H1 (cell line): ENCODE measurements at regions not wholly inside any gene's neighbourhood (a gene's known extent, or its start where the extent isn't known, plus 50 kb on each side); places are given as distances from the start of the nearest gene placed in this dataset.

Experiments used
- CTCF ChIA-PET: fragments of 300-600 bp; sonication (Branson Sonifier 250); formaldehyde crosslinking; loops from one replicate; lab custom pipeline; 2021; ENCODE audit not compliant: partially characterized antibody; lab: Charles Lee
- POLR2A ChIA-PET: fragments of 300-600 bp; sonication (Branson Sonifier 250); formaldehyde crosslinking; loops from one replicate; lab custom pipeline; 2021; ENCODE audit warnings: inconsistent platforms; ENCODE audit not compliant: partially characterized antibody; lab: Charles Lee
- DNase-seq, 2 experiments: peaks; one replicate each; pipeline versions ENCODE4 v3.0.0 to v3.0.0-alpha.2; 2010 to 2022; ENCODE audit warnings: low spot score in 2 of 2, low read depth in 1 of 2, mixed read lengths in 1 of 2
- FAIRE-seq: peaks from 2 replicates; lab custom pipeline; 2011; peaks lifted over from hg19 to GRCh38; lab: Jason Lieb, UNC
- H2AFZ ChIP-seq: 2 replicates; pipeline ENCODE4 v1.8.1; 2012; ENCODE audit warnings: low read length, inconsistent platforms
- H2AK5ac ChIP-seq: 2 replicates; pipeline ENCODE4 v1.6.1; 2013; ENCODE audit warnings: low read depth, low read length
- H2BK120ac ChIP-seq: replicated peaks from 2 replicates; pipeline ENCODE3; 2013; ENCODE audit warnings: low read depth, low read length, inconsistent platforms
- H2BK12ac ChIP-seq: 2 replicates; pipeline ENCODE4 v1.6.1; 2013; ENCODE audit warnings: low read depth, low read length
- H2BK15ac ChIP-seq: 2 replicates; pipeline ENCODE4 v1.6.1; 2013; ENCODE audit warnings: low read length
- H2BK20ac ChIP-seq: 2 replicates; pipeline ENCODE4 v1.6.1; 2013; ENCODE audit warnings: low read length
- H2BK5ac ChIP-seq: 2 replicates; pipeline ENCODE4 v1.6.1; 2013; ENCODE audit warnings: low read depth, low read length
- H3K14ac ChIP-seq: 2 replicates; pipeline ENCODE4 v1.6.1; 2013; ENCODE audit warnings: inconsistent platforms; ENCODE audit not compliant: insufficient read length
- H3K18ac ChIP-seq: 2 replicates; pipeline ENCODE4 v1.6.1; 2013; ENCODE audit warnings: low read length; ENCODE audit errors: extremely low read depth
- H3K23ac ChIP-seq: 2 replicates; pipeline ENCODE4 v1.6.1; 2013; ENCODE audit warnings: inconsistent platforms; ENCODE audit not compliant: insufficient read length
- H3K23me2 ChIP-seq: 2 replicates; pipeline ENCODE4 v1.6.1; 2013; ENCODE audit warnings: low read depth, low read length
- H3K27ac ChIP-seq: 2 replicates; pipeline ENCODE4 v1.6.1; 2011; ENCODE audit warnings: low read depth, low read length, inconsistent platforms
- H3K27me3 ChIP-seq, 4 experiments: replicated peaks in 1 of 4; 1 replicate in 1 of 4; 2 replicates in 3 of 4; pipeline versions ENCODE4 v1.6.1 to v1.8.1; 2011 to 2013; ENCODE audit warnings: low read length in 3 of 4, mild to moderate bottlenecking in 3 of 4, inconsistent platforms in 2 of 4, mixed read lengths in 2 of 4, moderate library complexity in 1 of 4; ENCODE audit not compliant: control insufficient read depth in 3 of 4, insufficient read depth in 3 of 4; ENCODE audit errors: extremely low read depth in 1 of 4
- H3K36me3 ChIP-seq, 4 experiments: 2 replicates each; pipeline versions ENCODE4 v1.6.1 to v1.8.1; 2011 to 2013; ENCODE audit warnings: mild to moderate bottlenecking in 4 of 4, low read length in 3 of 4, moderate library complexity in 2 of 4, control low read depth in 1 of 4, inconsistent platforms in 1 of 4; ENCODE audit not compliant: insufficient read depth in 4 of 4, control insufficient read depth in 2 of 4
- H3K4ac ChIP-seq: replicated peaks from 2 replicates; pipeline ENCODE3; 2013; ENCODE audit warnings: low read length, low read depth, mixed read lengths, inconsistent platforms; ENCODE audit not compliant: insufficient read length
- H3K4me1 ChIP-seq, 4 experiments: replicated peaks in 1 of 4; 1 replicate in 1 of 4; 2 replicates in 3 of 4; pipeline versions ENCODE4 v1.6.1 to v1.8.1; 2011 to 2013; ENCODE audit warnings: low read length in 3 of 4, inconsistent platforms in 2 of 4, mixed read lengths in 1 of 4; ENCODE audit not compliant: insufficient read depth in 4 of 4, control insufficient read depth in 3 of 4
- H3K4me2 ChIP-seq, 2 experiments: 2 replicates each; pipeline versions ENCODE4 v1.6.1 to v1.8.1; 2011 to 2013; ENCODE audit warnings: low read depth in 2 of 2, low read length in 2 of 2, control low read depth in 1 of 2, inconsistent platforms in 1 of 2, mild to moderate bottlenecking in 1 of 2; ENCODE audit not compliant: insufficient read depth in 1 of 2
- H3K4me3 ChIP-seq, 4 experiments: fragments of 200-600, 300-600 bp in 1 of 4; sonication (generic), shearing (Covaris generic), sonication (Bioruptor Twin) in 1 of 4; 2 replicates each; pipeline versions ENCODE4 v1.5.1 to v1.8.1; 2011 to 2016; ENCODE audit warnings: low read length in 4 of 4, low read depth in 3 of 4, control low read depth in 2 of 4, inconsistent platforms in 2 of 4, mild to moderate bottlenecking in 2 of 4, mixed read lengths in 1 of 4, moderate library complexity in 1 of 4; ENCODE audit not compliant: insufficient read depth in 2 of 4; ENCODE audit errors: extremely low read depth in 1 of 4
- H3K56ac ChIP-seq: replicated peaks from 2 replicates; pipeline ENCODE3; 2013; ENCODE audit warnings: low read depth, mild to moderate bottlenecking, mixed read lengths, low read length, inconsistent platforms; ENCODE audit not compliant: insufficient read length
- H3K79me1 ChIP-seq: 2 replicates; pipeline ENCODE4 v1.6.1; 2013; ENCODE audit warnings: low read depth, low read length, control low read depth
- H3K79me2 ChIP-seq, 2 experiments: 2 replicates each; pipeline versions ENCODE4 v1.6.1 to v1.8.1; 2012 to 2013; ENCODE audit warnings: low read length in 2 of 2, mild to moderate bottlenecking in 2 of 2, inconsistent platforms in 1 of 2; ENCODE audit not compliant: insufficient read depth in 2 of 2, control insufficient read depth in 1 of 2
- H3K9ac ChIP-seq, 4 experiments: replicated peaks in 1 of 4; 1 replicate in 1 of 4; 2 replicates in 3 of 4; pipeline versions ENCODE4 v1.6.1 to v1.8.1; 2011 to 2013; ENCODE audit warnings: low read depth in 3 of 4, low read length in 3 of 4, control low read depth in 2 of 4, mild to moderate bottlenecking in 2 of 4, moderate library complexity in 2 of 4, inconsistent platforms in 1 of 4; ENCODE audit errors: extremely low read depth in 1 of 4
- H3K9me3 ChIP-seq, 2 experiments: 2 replicates each; pipeline versions ENCODE4 v1.6.1 to v1.8.1; 2012 to 2013; ENCODE audit warnings: mild to moderate bottlenecking in 2 of 2, moderate library complexity in 2 of 2, control low read depth in 1 of 2, inconsistent platforms in 1 of 2, low read depth in 1 of 2, low read length in 1 of 2, mixed read lengths in 1 of 2; ENCODE audit not compliant: insufficient read depth in 2 of 2
- H4K20me1 ChIP-seq, 2 experiments: replicated peaks in 1 of 2; 2 replicates each; pipeline versions ENCODE3 to v1.8.1; 2011 to 2013; ENCODE audit warnings: inconsistent platforms in 2 of 2, low read length in 2 of 2, mild to moderate bottlenecking in 1 of 2; ENCODE audit not compliant: insufficient read depth in 2 of 2, control insufficient read depth in 1 of 2
- H4K5ac ChIP-seq: 2 replicates; pipeline ENCODE4 v1.6.1; 2013; ENCODE audit warnings: low read length, low read depth, mixed read lengths, inconsistent platforms; ENCODE audit not compliant: insufficient read length
- H4K8ac ChIP-seq: 2 replicates; pipeline ENCODE4 v1.8.0; 2013; ENCODE audit warnings: mild to moderate bottlenecking, moderate library complexity, low read length, inconsistent platforms; ENCODE audit not compliant: insufficient read depth; ENCODE audit errors: extremely low read depth
- H4K91ac ChIP-seq: replicated peaks from 2 replicates; pipeline ENCODE3; 2013; ENCODE audit warnings: low read length, mixed read lengths, inconsistent platforms; ENCODE audit not compliant: insufficient read length
- CEBPB ChIP-seq: IDR thresholded peaks from 2 replicates; pipeline ENCODE4 v1.6.1; 2012; ENCODE audit warnings: low read depth, low read length
- SIRT6 ChIP-seq: IDR thresholded peaks from one replicate; pipeline ENCODE4 v1.7.1; 2012; ENCODE audit warnings: low read length, inconsistent platforms
- TBP ChIP-seq: IDR thresholded peaks from 2 replicates; pipeline ENCODE4 v1.6.1; 2011; ENCODE audit warnings: low read depth, low read length, improper control_type of control experiment
- WGBS, 2 experiments: shearing (Covaris generic) in 1 of 2; methylation state at CpG; one replicate each; pipeline versions ENCODE4 v1.1.6 to v1.1.7; 2013 to 2015; ENCODE audit warnings: low lambda C conversion rate in 2 of 2, mixed read lengths in 2 of 2, inconsistent platforms in 1 of 2, low coverage in 1 of 2, missing lambda C conversion rate in 1 of 2; ENCODE audit not compliant: insufficient replicate concordance in 2 of 2, insufficient coverage in 1 of 2, insufficient read length in 1 of 2; ENCODE audit errors: extremely low coverage in 1 of 2, missing lambda C conversion rate in 1 of 2; 5-methylcytosine and 5-hydroxymethylcytosine counted together
- TF ChIP-seq, protein P1 (sequence below): IDR thresholded peaks from 2 replicates; pipeline ENCODE4 v1.6.1; 2012; ENCODE audit warnings: inconsistent platforms

- Histone ChIP-seq H3K4me3 (no peak overlapping the region), H2BK12ac (peak overlapping the region; percentile 9; the same call in 1 of the 2 replicates), H2AK5ac (no peak overlapping the region; the same call in 1 of the 2 replicates), H3K79me2 (no peaks in the 10 kb centered on the region), H3K14ac (no peak overlapping the region), H2BK15ac (peak overlapping the region; percentile 61; the same call in 1 of the 2 replicates), H2BK5ac (no peak overlapping the region), H4K5ac (no peak overlapping the region), H2AFZ (no peak overlapping the region), H4K8ac (no peak overlapping the region), H3K56ac (no peak overlapping the region), H3K18ac (no peak overlapping the region), H2BK20ac (0 out of 2 replicates have a peak overlapping the region, but pooled peaks have one; percentile 61), H4K91ac (no peak overlapping the region), H3K4me2 (no peak overlapping the region), H3K4me1 (no peaks in the 10 kb centered on the region; a peak in 1 of 7 replicates), H3K4ac (no peak overlapping the region), H3K23me2 (peaks cover 6% of the 10 kb centered on the region; the same call in 1 of the 2 replicates), H3K9ac (no peak overlapping the region), H3K27ac (no peak overlapping the region), H3K23ac (no peak overlapping the region), H2BK120ac (no peak overlapping the region), H3K27me3 (no peaks in the 10 kb centered on the region), H3K9me3 (no peaks in the 10 kb centered on the region), H3K79me1 (no peaks in the 10 kb centered on the region), H4K20me1 (peaks cover 0 to 4% of the 10 kb centered on the region in 2 experiments), H3K36me3 (no peaks in the 10 kb centered on the region)
- DNase-seq (no peak), FAIRE-seq (no peak)
- WGBS, 2 experiments = 90% methylated on average over 8 of the region's 8 CpGs; no CpG with 5 or more reads in 1 of the 2 experiments
- TF ChIP-seq, protein P1, sequence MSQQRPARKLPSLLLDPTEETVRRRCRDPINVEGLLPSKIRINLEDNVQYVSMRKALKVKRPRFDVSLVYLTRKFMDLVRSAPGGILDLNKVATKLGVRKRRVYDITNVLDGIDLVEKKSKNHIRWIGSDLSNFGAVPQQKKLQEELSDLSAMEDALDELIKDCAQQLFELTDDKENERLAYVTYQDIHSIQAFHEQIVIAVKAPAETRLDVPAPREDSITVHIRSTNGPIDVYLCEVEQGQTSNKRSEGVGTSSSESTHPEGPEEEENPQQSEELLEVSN = no peak
- no peak for TF ChIP-seq CEBPB
- no peak for TF ChIP-seq SIRT6
- TF ChIP-seq TBP = no peak
- ChIA-PET CTCF (interaction anchor here (0.8 to 1.1 kb wide), 2 partner anchors 107 to 122 kb away, joined by 3 read pairs; no protein-coding TSS in a partner anchor), POLR2A (no interaction called here)
Measured at GRCh38 chr20:56759741-56760278, 130.7 kb downstream of the TFAP2C start.
